IMR-90 (cell line): ENCODE measurements at regions not wholly inside any gene's neighbourhood (a gene's known extent, or its start where the extent isn't known, plus 50 kb on each side); places are given as distances from the start of the nearest gene placed in this dataset.

Source experiments
- MXI1 ChIP-seq: IDR thresholded peaks from 2 replicates; pipeline ENCODE4 v1.6.1; 2012; ENCODE audit warnings: low read depth, mild to moderate bottlenecking, low read length, moderate library complexity, borderline replicate concordance
- NFE2L2 ChIP-seq: fragments of 150-350 bp; IDR thresholded peaks from 2 replicates; pipeline ENCODE4 v1.6.1; 2016; ENCODE audit warnings: low read depth, mild to moderate bottlenecking, low read length
- POLR2A ChIP-seq: IDR thresholded peaks from 2 replicates; pipeline ENCODE4 v1.6.1; 2012; ENCODE audit warnings: mild to moderate bottlenecking, low read depth, low read length
- RFX5 ChIP-seq: IDR thresholded peaks from 2 replicates; pipeline ENCODE4 v1.8.0; 2012; ENCODE audit warnings: low read depth, mild to moderate bottlenecking, low read length, moderate library complexity
- SMC3 ChIP-seq: fragments of 150-350 bp; IDR thresholded peaks from 2 replicates; pipeline ENCODE4 v1.6.1; 2016; ENCODE audit warnings: low read depth, mild to moderate bottlenecking, antibody characterized with exemption, low read length, moderate library complexity
- TF ChIP-seq, protein P1 (sequence below): conservative IDR thresholded peaks from 2 replicates; pipeline ENCODE4 v1.5.1; 2012; ENCODE audit warnings: mild to moderate bottlenecking, low read depth, low read length, improper control_type of control experiment
- TF ChIP-seq, protein P2 (sequence below): fragments of 150-350 bp; IDR thresholded peaks from 2 replicates; pipeline ENCODE4 v1.6.1; 2017; ENCODE audit warnings: mild to moderate bottlenecking, antibody characterized with exemption, low read length, low read depth

GRCh38 chr18:73556904-73557303 is 590.7 kb downstream of the FBXO15 start:
- TF ChIP-seq NFE2L2 (no peak), MXI1 (no peak), SMC3 (no peak), POLR2A (no peak), RFX5 (no peak)
- TF ChIP-seq, protein P1, sequence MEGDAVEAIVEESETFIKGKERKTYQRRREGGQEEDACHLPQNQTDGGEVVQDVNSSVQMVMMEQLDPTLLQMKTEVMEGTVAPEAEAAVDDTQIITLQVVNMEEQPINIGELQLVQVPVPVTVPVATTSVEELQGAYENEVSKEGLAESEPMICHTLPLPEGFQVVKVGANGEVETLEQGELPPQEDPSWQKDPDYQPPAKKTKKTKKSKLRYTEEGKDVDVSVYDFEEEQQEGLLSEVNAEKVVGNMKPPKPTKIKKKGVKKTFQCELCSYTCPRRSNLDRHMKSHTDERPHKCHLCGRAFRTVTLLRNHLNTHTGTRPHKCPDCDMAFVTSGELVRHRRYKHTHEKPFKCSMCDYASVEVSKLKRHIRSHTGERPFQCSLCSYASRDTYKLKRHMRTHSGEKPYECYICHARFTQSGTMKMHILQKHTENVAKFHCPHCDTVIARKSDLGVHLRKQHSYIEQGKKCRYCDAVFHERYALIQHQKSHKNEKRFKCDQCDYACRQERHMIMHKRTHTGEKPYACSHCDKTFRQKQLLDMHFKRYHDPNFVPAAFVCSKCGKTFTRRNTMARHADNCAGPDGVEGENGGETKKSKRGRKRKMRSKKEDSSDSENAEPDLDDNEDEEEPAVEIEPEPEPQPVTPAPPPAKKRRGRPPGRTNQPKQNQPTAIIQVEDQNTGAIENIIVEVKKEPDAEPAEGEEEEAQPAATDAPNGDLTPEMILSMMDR, result no peak
- TF ChIP-seq, protein P2, sequence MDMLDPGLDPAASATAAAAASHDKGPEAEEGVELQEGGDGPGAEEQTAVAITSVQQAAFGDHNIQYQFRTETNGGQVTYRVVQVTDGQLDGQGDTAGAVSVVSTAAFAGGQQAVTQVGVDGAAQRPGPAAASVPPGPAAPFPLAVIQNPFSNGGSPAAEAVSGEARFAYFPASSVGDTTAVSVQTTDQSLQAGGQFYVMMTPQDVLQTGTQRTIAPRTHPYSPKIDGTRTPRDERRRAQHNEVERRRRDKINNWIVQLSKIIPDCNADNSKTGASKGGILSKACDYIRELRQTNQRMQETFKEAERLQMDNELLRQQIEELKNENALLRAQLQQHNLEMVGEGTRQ, result no peak
